HL-60 (cell line): ENCODE measurements at regions not wholly inside any gene's neighbourhood (a gene's known extent, or its start where the extent isn't known, plus 50 kb on each side); places are given as distances from the start of the nearest gene placed in this dataset.

Source experiments
- DNase-seq, 2 experiments: peaks; one replicate each; pipeline ENCODE4 v3.0.0-alpha.2; 2010 to 2020; ENCODE audit warnings: low read depth in 1 of 2, low spot score in 1 of 2
- H3K27ac ChIP-seq: fragments of 250-450 bp; sonication (Bioruptor Pico); replicated peaks from 2 replicates; pipeline ENCODE4 v1.5.1; 2020; ENCODE audit warnings: mild to moderate bottlenecking, moderate library complexity
- H3K27me3 ChIP-seq: fragments of 250-450 bp; sonication (Bioruptor Pico); 2 replicates; pipeline ENCODE4 v1.5.1; 2021; ENCODE audit warnings: mild to moderate bottlenecking, moderate library complexity; ENCODE audit not compliant: insufficient read depth, poor library complexity, severe bottlenecking
- H3K4me3 ChIP-seq: replicated peaks from 2 replicates; pipeline ENCODE4 v1.5.1; 2011; ENCODE audit warnings: mild to moderate bottlenecking, control low read depth, low read length; ENCODE audit not compliant: insufficient read depth
- GABPA ChIP-seq: IDR thresholded peaks from 2 replicates; pipeline ENCODE4 v1.6.1; 2012; ENCODE audit warnings: low read depth
- POLR2AphosphoS5 ChIP-seq: IDR thresholded peaks from 2 replicates; pipeline ENCODE4 v1.6.1; 2012; ENCODE audit warnings: low read depth
- SPI1 ChIP-seq: IDR thresholded peaks from 2 replicates; pipeline ENCODE4 v1.6.1; 2012; ENCODE audit warnings: low read depth, mild to moderate bottlenecking, borderline replicate concordance
- TF ChIP-seq, protein P1 (sequence below): IDR thresholded peaks from 2 replicates; pipeline ENCODE4 v1.6.1; 2012; ENCODE audit warnings: low read depth; ENCODE audit not compliant: insufficient replicate concordance
- TF ChIP-seq, protein P2 (sequence below): IDR thresholded peaks from one replicate; pipeline ENCODE4 v1.5.1; 2011; ENCODE audit warnings: low read length, control low read depth, inconsistent platforms; ENCODE audit not compliant: insufficient read depth

DNA sequence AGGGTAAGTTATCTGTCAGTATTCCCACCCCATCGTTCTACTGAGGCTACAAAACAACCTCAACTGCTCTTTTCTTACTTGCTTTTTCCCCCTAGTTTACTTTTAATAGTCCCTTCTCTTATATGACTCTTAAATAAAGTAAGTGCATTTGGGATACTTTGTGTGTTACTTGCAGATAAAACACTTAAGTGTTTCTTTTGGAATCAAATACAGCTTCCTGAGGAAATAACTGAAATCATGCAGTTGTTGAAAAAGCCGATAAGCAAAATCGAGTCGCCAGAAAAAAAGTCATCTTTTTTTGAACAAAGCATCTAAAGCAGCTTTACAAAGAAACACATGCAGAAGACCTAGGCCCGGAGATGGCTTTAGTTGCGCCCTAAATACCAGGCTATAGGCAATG is 53.5 kb upstream of the EPB41L4A start:
- Histone ChIP-seq H3K4me3 (no peak overlapping the region), H3K27ac (no peak overlapping the region), H3K27me3 (no peaks in the 10 kb centered on the region)
- no peak for DNase-seq
- TF ChIP-seq GABPA (no peak), POLR2AphosphoS5 (no peak), SPI1 (no peak)
- TF ChIP-seq, protein P1, sequence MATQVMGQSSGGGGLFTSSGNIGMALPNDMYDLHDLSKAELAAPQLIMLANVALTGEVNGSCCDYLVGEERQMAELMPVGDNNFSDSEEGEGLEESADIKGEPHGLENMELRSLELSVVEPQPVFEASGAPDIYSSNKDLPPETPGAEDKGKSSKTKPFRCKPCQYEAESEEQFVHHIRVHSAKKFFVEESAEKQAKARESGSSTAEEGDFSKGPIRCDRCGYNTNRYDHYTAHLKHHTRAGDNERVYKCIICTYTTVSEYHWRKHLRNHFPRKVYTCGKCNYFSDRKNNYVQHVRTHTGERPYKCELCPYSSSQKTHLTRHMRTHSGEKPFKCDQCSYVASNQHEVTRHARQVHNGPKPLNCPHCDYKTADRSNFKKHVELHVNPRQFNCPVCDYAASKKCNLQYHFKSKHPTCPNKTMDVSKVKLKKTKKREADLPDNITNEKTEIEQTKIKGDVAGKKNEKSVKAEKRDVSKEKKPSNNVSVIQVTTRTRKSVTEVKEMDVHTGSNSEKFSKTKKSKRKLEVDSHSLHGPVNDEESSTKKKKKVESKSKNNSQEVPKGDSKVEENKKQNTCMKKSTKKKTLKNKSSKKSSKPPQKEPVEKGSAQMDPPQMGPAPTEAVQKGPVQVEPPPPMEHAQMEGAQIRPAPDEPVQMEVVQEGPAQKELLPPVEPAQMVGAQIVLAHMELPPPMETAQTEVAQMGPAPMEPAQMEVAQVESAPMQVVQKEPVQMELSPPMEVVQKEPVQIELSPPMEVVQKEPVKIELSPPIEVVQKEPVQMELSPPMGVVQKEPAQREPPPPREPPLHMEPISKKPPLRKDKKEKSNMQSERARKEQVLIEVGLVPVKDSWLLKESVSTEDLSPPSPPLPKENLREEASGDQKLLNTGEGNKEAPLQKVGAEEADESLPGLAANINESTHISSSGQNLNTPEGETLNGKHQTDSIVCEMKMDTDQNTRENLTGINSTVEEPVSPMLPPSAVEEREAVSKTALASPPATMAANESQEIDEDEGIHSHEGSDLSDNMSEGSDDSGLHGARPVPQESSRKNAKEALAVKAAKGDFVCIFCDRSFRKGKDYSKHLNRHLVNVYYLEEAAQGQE, result no peak
- TF ChIP-seq, protein P2, sequence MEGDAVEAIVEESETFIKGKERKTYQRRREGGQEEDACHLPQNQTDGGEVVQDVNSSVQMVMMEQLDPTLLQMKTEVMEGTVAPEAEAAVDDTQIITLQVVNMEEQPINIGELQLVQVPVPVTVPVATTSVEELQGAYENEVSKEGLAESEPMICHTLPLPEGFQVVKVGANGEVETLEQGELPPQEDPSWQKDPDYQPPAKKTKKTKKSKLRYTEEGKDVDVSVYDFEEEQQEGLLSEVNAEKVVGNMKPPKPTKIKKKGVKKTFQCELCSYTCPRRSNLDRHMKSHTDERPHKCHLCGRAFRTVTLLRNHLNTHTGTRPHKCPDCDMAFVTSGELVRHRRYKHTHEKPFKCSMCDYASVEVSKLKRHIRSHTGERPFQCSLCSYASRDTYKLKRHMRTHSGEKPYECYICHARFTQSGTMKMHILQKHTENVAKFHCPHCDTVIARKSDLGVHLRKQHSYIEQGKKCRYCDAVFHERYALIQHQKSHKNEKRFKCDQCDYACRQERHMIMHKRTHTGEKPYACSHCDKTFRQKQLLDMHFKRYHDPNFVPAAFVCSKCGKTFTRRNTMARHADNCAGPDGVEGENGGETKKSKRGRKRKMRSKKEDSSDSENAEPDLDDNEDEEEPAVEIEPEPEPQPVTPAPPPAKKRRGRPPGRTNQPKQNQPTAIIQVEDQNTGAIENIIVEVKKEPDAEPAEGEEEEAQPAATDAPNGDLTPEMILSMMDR, result no peak

DNA sequence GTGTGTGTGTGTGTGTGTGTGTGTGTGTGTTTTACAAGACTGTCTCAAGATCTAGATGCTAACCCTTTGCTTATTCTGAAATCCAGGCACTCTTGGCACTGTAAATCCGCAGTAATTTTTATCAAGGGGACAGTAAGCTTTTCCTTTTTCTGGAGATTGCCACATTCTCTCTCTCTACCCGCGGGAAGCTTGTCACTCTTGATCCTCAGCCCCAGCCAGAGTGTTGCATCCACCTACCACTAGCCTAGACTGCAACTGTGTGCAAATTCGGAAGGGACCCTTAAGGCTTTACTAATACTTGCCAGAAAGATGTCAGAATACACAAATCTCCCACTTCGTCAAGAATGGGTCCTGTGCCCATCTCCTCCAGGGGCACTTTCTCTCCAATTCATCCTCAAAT is 54.9 kb upstream of the EPB41L4A start:
- no peak overlapping the region for H3K4me3 ChIP-seq
- no peak overlapping the region for H3K27ac ChIP-seq
- no peak for DNase-seq
- TF ChIP-seq SPI1 (no peak), GABPA (no peak), POLR2AphosphoS5 (no peak)
- TF ChIP-seq, protein P1, result no peak
- TF ChIP-seq, protein P2, result no peak
- no peaks in the 10 kb centered on the region for H3K27me3 ChIP-seq

DNA sequence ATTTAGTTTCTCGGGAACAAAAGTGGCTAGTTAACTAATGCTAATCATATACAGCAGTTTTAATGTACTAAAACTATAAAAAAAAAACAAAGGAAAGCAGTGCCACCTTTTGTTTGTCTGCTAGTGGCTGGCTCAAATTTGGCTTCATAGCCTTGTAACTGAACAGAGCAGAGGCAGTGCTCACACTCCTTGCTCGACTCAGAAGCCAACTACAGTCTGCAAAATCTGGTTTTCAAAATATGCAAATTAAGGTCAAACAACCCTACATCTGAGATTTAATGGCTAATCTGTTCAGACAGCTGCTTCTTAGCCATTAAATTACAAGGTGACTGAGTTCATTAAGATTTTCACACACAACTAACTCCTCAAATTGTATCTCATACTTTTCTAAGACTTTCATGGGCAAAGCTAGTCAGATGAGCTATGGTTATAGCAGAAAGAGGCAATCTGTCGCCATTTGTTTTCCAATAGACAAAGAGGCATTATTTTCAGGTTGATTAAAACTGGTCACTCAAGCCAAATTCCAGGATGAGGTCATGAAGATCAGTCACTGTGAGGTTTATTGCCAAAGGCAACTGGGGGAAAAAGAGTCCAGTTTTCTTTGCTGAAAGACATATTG is 56.8 kb upstream of the EPB41L4A start:
- TF ChIP-seq, protein P2, result no peak
- TF ChIP-seq, protein P1, result no peak
- no peak for TF ChIP-seq SPI1
- no peak for TF ChIP-seq GABPA
- TF ChIP-seq POLR2AphosphoS5, result no peak
- no peak overlapping the region for H3K27ac ChIP-seq
- no peak for DNase-seq
- no peak overlapping the region for H3K4me3 ChIP-seq
- no peaks in the 10 kb centered on the region for H3K27me3 ChIP-seq
